UCSD-AML1 (cell line): ENCODE measurements at regions not wholly inside any gene's neighbourhood (a gene's known extent, or its start where the extent isn't known, plus 50 kb on each side); places are given as distances from the start of the nearest gene placed in this dataset.

Source experiments
- DNase-seq: peaks from one replicate; lab custom pipeline; 2025; ENCODE audit not compliant: unreplicated experiment; lab: John Stamatoyannopoulos, UW

DNA sequence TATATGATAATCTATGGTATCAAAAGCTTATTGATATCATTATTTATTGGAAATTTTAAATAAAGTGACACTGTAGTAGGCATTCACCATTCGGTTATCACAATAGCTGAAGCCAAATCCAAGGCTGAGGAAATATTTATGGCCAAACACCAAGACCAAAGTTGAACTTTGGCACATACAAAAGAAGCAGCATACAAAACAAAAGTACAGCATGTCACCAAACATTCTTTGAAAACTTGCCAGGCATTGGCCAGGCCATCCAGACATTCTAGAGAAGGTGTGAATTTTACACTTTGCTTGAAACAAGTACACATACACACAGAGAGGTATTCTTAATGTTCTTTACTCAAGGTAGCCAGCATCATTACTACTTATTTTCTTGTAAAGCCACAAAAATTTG, 544.4 kb upstream of the CXADR start:
- no peak for DNase-seq

DNA sequence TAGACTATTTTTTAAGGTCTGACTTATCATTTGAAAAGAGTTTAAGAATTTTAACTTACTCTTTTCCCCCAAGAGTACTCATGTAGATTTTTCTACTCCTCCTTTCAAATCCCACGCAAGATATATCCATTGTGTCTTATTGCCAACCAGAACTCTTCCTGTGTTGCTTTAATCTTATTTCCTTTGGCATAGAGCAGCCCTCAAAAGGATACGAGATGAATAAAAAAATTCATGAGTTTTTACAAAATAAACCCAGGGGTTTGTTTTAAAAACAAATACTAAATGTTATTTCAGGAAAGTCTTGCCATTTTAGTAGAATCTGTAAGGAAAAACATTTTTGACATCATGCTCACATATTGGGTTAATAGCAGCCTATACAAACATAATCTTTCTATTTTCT, 543.2 kb upstream of the CXADR start:
- no peak for DNase-seq

DNA sequence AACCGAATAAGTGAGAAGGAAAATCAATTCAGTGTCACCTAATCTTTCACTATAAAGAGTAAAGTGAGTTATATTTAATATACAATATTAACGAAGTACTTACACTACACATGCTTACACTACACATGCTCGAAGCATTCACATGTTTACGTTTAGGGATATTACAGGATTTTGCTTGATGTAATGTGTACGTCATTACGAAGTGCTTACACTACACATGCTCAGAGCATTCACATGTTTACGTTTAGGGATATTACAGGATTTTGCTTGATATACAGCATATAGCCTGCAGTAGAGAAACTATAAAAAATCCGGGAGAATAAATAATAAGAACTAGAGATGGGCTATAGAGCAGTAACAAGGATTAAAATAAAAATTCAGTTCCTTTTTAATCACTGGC, 538.8 kb upstream of the CXADR start:
- DNase-seq = no peak

DNA sequence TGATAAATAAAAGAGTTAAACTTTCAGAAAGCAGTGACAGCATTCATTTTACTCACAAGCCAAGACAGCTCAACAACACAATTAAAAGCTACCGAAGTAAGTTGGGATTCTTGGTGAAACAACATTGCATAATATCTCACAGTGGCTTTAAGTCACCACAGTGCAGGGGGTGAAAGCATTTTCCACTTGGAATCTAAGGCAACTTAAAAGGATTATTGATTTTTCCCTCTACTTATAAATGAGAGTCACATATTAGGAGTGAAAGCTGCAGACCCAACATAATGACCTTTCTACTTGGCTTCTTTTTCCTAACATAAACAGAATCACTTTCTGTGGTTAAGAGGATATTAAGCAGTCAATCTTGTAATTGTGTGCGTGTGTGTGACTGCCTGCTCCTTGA, 536.6 kb upstream of the CXADR start:
- DNase-seq = no peak

DNA sequence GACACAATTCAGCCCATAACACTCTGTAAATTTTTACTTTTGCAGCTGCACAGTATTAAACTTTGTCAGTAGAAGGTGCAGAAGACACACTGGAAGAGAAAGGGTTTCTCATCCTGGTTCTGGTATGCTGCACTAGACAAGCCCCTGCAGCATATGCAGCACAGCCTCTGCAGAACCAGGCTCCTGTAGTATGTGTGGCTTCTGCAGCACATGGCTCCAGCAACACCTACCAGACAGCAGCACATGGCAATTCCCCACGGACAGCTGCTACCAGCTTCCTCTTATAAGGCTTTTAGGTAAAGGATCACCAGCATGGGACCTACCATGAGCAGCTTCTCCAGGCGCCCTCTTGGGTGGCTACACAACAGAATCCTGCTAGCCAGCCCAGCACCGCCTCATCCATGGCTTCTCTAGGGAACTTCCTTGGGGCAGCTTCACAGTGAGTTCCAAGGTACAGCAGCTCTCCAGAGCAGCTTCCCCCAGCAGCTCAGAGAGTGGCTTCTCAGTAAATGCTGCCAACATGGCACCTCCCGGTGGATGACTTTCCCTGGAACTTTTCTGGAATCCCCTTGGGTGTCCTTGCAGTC, 534.4 kb upstream of the CXADR start:
- DNase-seq = no peak

DNA sequence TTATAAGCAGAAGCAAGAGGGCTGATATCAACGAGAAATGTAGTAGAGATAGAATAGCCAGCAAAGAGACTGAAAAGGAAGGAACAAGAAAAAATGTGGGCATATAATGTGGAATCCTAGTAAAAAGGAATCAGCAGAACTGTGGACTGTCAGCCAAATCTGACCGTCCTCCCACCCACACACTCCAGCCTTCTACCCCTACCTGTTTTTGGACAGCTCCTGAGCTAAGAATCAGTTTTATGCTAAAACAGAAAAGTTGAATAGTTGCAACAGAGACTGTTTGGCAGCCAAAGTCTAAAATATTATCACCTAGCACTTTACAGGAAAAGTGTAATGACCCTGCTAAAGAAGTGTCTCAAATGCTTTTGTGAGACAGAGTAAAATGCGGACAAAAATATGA, 533.3 kb upstream of the CXADR start:
- no peak for DNase-seq

DNA sequence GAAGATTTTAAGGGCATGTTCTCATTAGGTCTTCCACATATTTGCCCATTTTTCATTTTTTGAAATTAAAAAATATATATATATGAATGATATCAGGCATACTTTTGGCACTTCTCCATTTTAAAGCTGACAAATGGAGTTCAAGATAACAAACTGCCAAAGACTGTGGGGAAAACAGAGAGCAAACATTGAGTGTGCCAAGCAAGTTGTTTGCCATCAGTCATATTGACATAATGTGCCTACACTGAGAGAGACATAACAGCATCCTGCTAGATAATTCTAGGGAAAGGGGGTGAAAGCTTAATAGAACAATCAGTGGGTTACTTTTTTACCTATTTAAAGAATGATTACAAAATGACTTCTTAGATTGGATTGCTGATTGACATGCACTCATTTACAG, 529.4 kb upstream of the CXADR start:
- no peak for DNase-seq

DNA sequence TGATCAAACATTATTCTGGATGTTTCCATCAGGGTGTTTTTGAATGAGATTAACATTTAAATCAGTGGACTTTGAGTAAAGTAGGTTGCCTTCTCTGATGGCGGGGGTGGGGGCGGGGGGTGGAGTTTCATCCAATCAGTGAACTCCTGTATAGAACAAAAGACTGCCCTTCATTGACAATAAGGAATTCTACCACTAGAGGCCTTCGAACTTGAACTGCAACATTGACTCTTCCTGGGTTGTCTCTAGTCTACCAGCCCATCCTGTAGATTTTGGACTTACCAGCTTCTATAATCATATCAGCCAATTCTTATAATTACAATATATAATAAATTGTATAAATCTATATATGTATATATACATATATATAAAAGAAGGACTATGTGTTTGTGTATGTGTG, 520.4 kb upstream of the CXADR start:
- DNase-seq = no peak

DNA sequence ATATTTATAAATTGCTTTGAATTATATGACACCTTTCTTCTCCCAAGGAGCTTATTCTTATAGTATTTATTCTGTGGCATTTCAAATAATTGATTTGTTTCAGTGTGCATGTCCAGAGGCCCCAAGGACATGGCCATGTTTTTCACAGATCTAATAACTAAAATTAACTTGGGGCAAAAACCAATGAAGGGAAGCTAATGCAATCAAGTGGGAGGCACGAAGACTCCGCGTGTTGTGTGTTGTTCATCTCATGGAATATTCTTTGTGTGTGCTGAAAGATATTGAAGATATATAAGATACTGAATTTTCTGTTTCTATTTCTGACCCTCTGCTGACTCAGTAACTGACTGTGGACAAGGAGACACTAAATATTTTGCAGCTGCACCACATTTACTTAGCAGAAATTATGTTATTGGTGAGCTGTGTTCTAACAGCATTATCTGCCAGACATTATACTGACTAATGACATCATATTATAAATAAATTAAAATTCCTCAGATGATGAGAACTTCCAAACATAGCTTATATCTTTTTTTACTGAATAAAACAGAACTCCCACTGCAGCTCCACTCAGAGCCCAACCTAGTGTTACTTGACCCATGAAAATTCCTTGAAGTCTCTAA, 519.3 kb upstream of the CXADR start:
- no peak for DNase-seq

DNA sequence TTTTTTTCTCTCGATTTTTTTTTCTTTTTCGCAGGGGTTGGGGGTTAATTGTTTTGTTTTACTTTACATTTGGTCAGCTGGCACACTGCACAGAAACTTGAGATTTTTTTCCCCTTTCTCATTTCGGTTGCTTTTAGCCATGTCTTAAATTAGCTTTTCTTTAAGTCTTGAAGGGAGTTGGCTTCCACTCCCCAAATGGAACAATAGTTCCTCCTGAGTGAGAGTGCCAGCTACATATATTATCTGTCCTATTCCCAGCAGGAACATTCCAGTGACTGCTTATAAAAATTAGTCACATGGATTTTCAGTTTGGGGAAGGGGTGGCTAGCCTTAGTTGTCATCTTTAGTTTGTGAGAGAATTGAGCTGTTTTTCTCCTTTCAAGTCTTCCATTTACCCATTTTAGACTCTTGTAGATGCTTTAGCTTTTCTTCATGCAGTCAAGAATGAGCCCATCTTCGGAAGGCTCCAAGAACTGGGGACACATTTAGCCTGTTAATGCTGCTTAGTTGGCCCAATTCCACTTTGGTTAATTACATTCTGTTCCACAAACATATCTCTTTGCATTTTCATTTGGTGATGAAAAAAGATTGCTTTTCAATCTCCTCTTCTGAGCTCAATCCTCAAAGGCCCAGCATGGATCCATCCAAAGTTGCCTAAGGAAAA, 510.1 kb upstream of the CXADR start:
- DNase-seq = no peak

DNA sequence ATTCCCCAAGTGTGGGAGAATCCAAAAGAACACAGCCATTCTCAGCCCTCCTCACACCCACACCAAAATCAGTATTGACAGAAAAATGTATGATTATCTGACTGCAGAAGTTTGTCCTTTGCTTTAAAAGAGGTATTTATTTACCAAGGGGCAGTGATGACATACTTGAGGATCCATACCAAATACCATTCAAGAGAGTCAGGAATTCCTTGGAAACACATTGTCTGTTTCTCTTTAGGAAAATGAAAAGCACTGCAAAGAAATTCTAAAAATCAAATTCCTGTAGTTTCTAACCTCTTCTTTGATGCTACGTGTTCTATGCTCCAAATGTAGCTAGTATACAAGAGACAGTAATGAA, 509.6 kb upstream of the CXADR start:
- DNase-seq = no peak

DNA sequence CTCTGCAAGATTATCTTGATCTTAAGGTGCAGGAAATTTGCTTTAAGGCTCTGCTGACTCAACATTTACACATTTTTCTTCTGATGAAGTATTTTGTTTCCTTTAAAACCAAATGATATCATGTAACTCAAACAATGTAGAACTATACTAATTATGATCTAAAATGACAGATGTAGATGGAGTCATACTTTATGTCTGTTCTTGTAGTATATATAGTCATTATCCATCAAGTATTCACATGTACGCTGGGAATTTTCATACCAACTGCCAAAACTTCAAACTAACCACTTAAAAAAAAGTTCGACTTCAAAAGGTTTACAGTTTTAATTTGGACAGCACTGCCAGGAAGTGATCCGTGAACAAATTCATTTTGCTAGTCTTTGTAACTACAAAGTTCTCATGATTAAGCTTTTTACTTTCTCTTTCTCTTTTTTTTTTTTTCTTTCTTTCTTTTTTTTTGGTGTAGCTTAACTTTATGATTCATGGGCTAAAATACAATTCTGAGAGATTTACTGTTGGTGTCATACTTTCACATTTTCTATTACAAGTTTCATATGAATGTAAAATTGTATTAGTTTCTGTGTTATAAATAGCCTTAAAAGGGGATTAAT, 509.0 kb upstream of the CXADR start:
- DNase-seq = no peak

DNA sequence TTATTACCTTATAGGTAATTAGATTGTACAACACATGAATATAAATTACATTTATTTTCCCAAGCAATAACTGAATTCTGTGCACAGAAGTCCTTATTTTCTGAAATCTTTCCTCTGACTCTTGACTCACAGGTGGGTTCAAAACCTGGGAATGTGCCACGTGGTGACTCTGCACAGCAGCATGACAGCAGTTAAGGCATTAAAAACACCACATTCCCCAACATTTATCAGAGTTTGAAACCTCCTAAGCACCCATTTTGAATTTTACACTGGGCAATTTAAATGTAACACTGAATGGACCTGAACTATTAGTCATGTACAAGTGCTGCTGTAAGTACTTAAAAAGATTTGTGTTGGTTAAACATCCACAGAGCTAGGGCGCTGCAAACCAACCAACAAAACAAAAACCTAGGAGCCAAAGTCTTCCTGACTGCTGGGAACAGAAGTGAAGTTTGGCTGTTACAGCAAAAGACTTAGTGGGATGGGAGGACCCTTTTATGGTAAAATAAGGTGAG, 480.6 kb upstream of the CXADR start:
- DNase-seq = no peak

DNA sequence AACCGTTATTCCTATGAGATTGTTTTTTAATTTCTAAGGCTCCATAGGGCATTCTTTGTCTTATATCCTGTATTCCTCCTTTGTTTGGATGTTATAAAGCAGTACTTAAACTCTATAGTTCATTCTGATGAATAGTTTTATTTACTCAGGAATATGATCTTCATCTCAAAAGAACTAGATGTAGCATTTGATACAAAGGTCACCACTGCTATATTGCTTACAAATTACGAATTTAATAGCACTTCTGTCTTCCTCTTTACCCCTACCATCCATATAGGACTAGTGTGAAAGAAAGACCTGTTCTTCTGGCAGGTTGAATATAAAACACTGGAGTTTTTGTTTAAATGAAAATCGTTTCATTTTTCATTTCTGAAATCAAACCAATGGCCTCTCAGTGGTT, 468.1 kb upstream of the CXADR start:
- DNase-seq = no peak

DNA sequence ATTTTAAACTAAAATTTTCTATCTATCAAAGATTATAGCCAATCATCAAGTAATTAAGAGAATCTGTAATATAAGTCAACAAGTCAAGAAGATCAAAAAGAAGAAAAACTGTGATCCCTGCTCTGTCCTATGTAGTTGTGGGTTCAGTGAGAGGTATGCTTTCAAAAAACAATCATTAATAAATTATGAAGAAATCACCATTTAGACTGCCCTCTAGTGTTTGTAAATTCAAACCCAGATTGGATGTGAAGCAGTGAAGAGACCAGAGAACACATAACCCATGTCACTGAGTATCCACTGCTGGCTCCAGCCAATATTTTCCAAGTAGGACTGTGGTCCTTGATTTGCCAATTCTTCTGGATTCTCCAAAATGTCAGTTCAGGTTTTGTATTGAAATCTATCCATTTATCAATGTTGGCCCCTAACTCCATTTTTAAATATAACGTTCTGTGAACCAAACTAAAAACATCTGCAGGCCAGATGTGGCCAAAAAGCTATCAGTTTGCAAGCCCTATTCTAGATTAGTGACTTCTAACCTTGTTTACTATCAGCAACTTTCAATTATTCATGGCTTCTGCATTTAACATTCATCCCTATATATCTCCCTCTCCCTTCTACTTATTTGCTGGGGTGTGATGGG, 467.5 kb upstream of the CXADR start:
- DNase-seq = no peak

DNA sequence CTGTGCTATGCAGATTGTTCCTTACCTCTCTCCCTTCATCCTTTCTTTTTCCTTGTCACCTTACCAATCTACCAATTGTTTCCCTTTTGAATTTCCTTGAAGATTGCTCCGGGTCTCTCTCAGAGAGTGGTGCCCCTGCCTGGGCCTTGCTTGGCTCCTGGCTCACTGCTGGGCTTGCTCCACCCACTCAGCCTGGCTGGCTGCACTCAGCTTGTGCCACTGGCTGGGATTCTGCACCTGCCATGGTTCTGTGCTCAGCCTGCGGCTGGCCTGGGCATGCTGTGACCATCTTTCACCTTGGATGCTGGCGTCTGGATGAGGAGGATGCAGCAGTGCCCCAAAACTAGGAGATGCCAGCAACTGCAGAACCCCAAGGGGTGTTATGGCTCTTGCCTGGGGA, 463.9 kb upstream of the CXADR start:
- no peak for DNase-seq

DNA sequence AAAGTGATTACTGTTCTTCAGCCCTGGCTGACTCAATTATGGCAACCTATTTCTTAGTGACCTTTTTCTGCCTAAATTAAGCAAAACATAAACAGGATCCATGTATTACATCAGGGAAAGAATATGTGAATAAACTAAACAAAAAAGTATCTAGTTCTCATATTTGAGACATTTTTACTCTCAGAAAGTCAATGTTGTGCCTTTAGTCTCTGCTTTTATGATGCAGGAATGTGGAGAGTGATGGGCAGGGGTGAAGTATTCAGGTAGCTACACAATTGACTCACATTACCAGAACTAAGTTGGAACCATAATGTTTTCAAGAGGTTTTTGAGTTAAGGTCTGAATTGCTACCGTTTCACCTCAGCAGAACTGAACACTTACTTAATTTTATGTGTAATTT, 462.7 kb upstream of the CXADR start:
- no peak for DNase-seq

DNA sequence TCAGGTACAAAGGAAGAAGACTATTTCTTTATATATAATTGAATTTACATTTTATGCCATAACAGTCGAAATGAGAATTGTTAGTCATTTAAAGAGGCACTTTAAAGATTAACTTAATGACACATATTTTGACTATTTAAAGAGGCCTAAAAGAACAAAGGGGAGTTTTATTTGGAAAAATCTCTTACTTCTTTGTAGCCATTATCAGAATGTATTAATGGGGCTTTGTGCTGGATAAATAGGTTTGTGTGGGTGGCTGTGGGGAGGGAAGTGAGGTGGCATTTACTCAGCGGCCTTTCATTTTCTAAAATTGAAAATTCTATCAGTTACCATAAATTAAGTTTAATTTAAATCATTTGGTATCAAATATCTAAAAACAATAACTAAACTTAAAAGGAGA, 462.2 kb upstream of the CXADR start:
- no peak for DNase-seq

DNA sequence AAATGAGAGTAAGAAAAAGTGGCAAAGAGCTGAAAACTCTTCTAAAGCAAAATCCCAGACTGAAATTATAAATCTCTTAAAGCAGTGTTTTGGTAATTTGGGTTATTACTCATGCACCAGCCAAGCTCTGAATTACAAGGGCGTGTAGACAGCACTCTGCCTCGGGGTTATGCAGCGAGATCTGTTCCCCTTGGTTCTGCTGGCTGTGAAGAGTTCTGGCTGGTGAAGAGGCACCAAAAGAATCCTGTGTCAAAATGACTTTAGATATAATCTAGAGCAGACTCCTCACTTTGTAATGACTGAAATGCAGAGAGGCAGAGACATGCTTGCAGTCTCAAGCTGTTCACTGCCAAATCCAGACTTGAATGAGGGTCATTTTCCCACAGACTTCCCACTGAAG, 461.8 kb upstream of the CXADR start:
- no peak for DNase-seq

DNA sequence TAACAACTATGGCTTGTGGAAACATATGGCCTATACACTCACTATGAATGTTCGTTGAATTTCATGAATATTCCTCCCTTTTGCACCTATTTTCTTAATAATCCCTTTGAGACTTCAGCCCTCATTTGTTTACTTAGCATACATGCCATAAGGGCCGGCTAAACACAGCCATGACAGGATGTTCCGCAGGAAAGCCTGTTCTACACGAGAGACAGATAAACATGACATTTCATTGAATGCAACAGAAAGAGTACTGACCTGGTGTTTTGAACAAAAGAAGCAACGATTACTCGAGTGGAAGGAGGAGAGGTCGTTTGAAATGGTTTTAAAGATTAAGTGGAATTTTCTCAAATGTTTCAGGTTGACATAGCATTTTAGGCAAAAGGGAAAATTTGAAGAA, 459.5 kb upstream of the CXADR start:
- DNase-seq = no peak

DNA sequence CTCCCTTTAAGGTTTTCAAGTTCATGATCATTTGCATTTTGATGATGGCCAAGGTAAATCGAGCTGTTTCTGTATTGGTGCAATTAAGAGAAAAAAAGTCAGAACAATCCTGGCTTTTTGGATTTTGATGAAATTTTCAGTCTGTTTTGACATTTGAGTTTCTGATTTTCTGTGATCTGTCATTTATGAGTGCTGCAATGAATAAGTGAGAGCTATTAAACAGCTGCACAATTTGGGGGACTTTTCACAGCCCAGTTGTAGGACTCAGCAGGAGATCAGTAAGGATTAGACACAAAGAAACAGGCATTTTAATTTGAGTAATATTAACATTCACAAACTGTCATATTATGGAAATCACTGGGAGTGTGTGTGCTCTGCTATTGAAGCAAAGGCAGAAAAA, 452.9 kb upstream of the CXADR start:
- DNase-seq = no peak

DNA sequence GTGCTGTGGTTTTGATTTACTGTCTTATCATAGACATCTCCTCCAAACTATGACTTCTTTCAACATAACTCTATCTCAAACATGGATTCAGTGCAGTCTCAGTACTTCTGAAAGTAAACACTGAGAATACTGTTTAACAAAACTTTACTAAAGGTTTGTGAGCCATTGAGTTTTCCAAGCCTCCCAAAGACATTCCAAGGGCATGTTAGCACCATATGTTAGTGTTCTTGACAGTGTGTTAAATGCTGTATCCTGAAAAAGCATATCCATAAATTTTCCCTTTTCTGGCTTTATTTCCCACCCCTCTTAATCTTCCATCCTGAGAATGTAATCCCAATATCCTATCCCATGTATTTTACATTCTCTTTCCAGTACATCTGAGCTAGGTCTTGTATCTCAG, 446.8 kb upstream of the CXADR start:
- DNase-seq = no peak
